H9 (cell line): ENCODE measurements at regions not wholly inside any gene's neighbourhood (a gene's known extent, or its start where the extent isn't known, plus 50 kb on each side); places are given as distances from the start of the nearest gene placed in this dataset.

ENCODE experiments used
- DNase-seq: peaks from one replicate; pipeline ENCODE4 v3.0.0-alpha.2; 2017
- H2AFZ ChIP-seq: one replicate; pipeline ENCODE4 v1.6.1; 2013; ENCODE audit warnings: mild to moderate bottlenecking, low read length, control low read depth, moderate library complexity
- H2AK5ac ChIP-seq: 2 replicates; pipeline ENCODE4 v1.6.1; 2013; ENCODE audit warnings: low read length, control low read depth, mixed read lengths; ENCODE audit not compliant: insufficient read length
- H2BK120ac ChIP-seq: one replicate; pipeline ENCODE4 v1.6.1; 2013; ENCODE audit warnings: low read depth, mild to moderate bottlenecking, low read length, control low read depth, inconsistent platforms; ENCODE audit not compliant: poor library complexity, severe bottlenecking
- H2BK12ac ChIP-seq: 2 replicates; pipeline ENCODE4 v1.6.1; 2013; ENCODE audit warnings: low read length, control low read depth, mixed read lengths, low read depth; ENCODE audit not compliant: insufficient read length
- H2BK15ac ChIP-seq: 2 replicates; pipeline ENCODE4 v1.6.1; 2013; ENCODE audit warnings: low read depth, low read length, control low read depth
- H2BK20ac ChIP-seq: one replicate; pipeline ENCODE4 v1.6.1; 2013; ENCODE audit warnings: low read depth, mild to moderate bottlenecking, low read length, control low read depth, inconsistent platforms; ENCODE audit not compliant: poor library complexity, severe bottlenecking
- H2BK5ac ChIP-seq: 2 replicates; pipeline ENCODE4 v1.6.1; 2013; ENCODE audit warnings: low read length, control low read depth, mixed read lengths; ENCODE audit not compliant: insufficient read length
- H3K14ac ChIP-seq: 2 replicates; pipeline ENCODE4 v1.6.1; 2013; ENCODE audit warnings: low read length, control low read depth; ENCODE audit not compliant: insufficient read depth
- H3K18ac ChIP-seq: 2 replicates; pipeline ENCODE4 v1.6.1; 2013; ENCODE audit warnings: low read depth, mild to moderate bottlenecking, mixed read lengths, low read length, control low read depth; ENCODE audit not compliant: insufficient read length
- H3K23ac ChIP-seq: 2 replicates; pipeline ENCODE4 v1.6.1; 2013; ENCODE audit warnings: low read length, control low read depth, mixed read lengths, low read depth; ENCODE audit not compliant: insufficient read length
- H3K23me2 ChIP-seq: 2 replicates; pipeline ENCODE4 v1.6.1; 2013; ENCODE audit warnings: low read depth, mild to moderate bottlenecking, mixed read lengths, low read length, control low read depth; ENCODE audit not compliant: insufficient read length, poor library complexity, severe bottlenecking
- H3K27ac ChIP-seq: 2 replicates; pipeline ENCODE4 v1.5.1; 2013; ENCODE audit warnings: low read length, control low read depth, mixed read lengths, low read depth; ENCODE audit not compliant: insufficient read length
- H3K27me3 ChIP-seq: 2 replicates; pipeline ENCODE4 v1.6.1; 2013; ENCODE audit warnings: low read length, control low read depth, inconsistent platforms; ENCODE audit not compliant: insufficient read depth
- H3K4ac ChIP-seq: 2 replicates; pipeline ENCODE4 v1.6.1; 2013; ENCODE audit warnings: low read depth, mild to moderate bottlenecking, control low read depth, inconsistent platforms, low read length, moderate library complexity
- H3K4me1 ChIP-seq: 2 replicates; pipeline ENCODE4 v1.6.1; 2013; ENCODE audit warnings: low read length, control low read depth, inconsistent platforms; ENCODE audit not compliant: insufficient read depth
- H3K4me2 ChIP-seq: 2 replicates; pipeline ENCODE4 v1.6.1; 2013; ENCODE audit warnings: low read length, control low read depth, mixed read lengths; ENCODE audit not compliant: insufficient read length, insufficient read depth
- H3K56ac ChIP-seq: 2 replicates; pipeline ENCODE4 v1.6.1; 2013; ENCODE audit warnings: low read depth, mild to moderate bottlenecking, mixed read lengths, low read length, control low read depth; ENCODE audit not compliant: insufficient read length
- H3K79me1 ChIP-seq: 2 replicates; pipeline ENCODE4 v1.6.1; 2013; ENCODE audit warnings: low read depth, mild to moderate bottlenecking, moderate library complexity, low read length, control low read depth, inconsistent platforms; ENCODE audit not compliant: insufficient read depth, poor library complexity, severe bottlenecking
- H3K79me2 ChIP-seq: 2 replicates; pipeline ENCODE4 v1.6.1; 2013; ENCODE audit warnings: low read length, control low read depth, inconsistent platforms; ENCODE audit not compliant: insufficient read depth
- H3K9ac ChIP-seq: 2 replicates; pipeline ENCODE4 v1.6.1; 2013; ENCODE audit warnings: low read length, control low read depth, mixed read lengths; ENCODE audit not compliant: insufficient read length; ENCODE audit errors: extremely low read depth
- H3K9me3 ChIP-seq: one replicate; pipeline ENCODE4 v1.6.1; 2013; ENCODE audit warnings: low read depth, low read length, inconsistent platforms; ENCODE audit not compliant: control insufficient read depth
- H3T11ph ChIP-seq: one replicate; pipeline ENCODE4 v1.6.1; 2013; ENCODE audit warnings: mild to moderate bottlenecking, low read length, control low read depth, inconsistent platforms
- H4K20me1 ChIP-seq: one replicate; pipeline ENCODE4 v1.6.1; 2013; ENCODE audit not compliant: control insufficient read depth, insufficient read length, insufficient read depth
- H4K5ac ChIP-seq: 2 replicates; pipeline ENCODE4 v1.6.1; 2013; ENCODE audit warnings: low read depth, mild to moderate bottlenecking, mixed read lengths, low read length, control low read depth; ENCODE audit not compliant: insufficient read length
- H4K8ac ChIP-seq: replicated peaks from 2 replicates; pipeline ENCODE4 v1.6.1; 2013; ENCODE audit warnings: low read length, control low read depth, mixed read lengths, low read depth; ENCODE audit not compliant: insufficient read length
- H4K91ac ChIP-seq: 2 replicates; pipeline ENCODE4 v1.6.1; 2013; ENCODE audit warnings: low read depth, mild to moderate bottlenecking, moderate library complexity, mixed read lengths, low read length, control low read depth; ENCODE audit not compliant: insufficient read length
- H3K27ac Mint-ChIP-seq, 3 experiments: 2 replicates in 2 of 3; 3 replicates in 1 of 3; pipeline ENCODE4 v1.8.0; 2020 to 2021; ENCODE audit warnings: mixed read lengths in 3 of 3, mild to moderate bottlenecking in 1 of 3, moderate library complexity in 1 of 3
- H3K27me3 Mint-ChIP-seq: 2 replicates; pipeline ENCODE4 v1.8.0; 2021; ENCODE audit warnings: low read depth, mild to moderate bottlenecking, moderate library complexity, mixed read lengths
- H3K36me3 Mint-ChIP-seq, 3 experiments: 2 replicates in 2 of 3; 3 replicates in 1 of 3; pipeline ENCODE4 v1.8.0; 2020 to 2021; ENCODE audit warnings: low read depth in 3 of 3, mixed read lengths in 3 of 3; ENCODE audit not compliant: insufficient read depth in 1 of 3
- H3K4me1 Mint-ChIP-seq, 2 experiments: 2 replicates each; pipeline ENCODE4 v1.8.0; 2020; ENCODE audit warnings: mixed read lengths in 2 of 2
- H3K4me3 Mint-ChIP-seq, 2 experiments: 2 replicates in 1 of 2; 3 replicates in 1 of 2; pipeline ENCODE4 v1.8.0; 2020 to 2021; ENCODE audit warnings: mild to moderate bottlenecking in 2 of 2, mixed read lengths in 2 of 2, moderate library complexity in 1 of 2
- H3K9me3 Mint-ChIP-seq, 2 experiments: 2 replicates in 1 of 2; 3 replicates in 1 of 2; pipeline ENCODE4 v1.8.0; 2020; ENCODE audit warnings: mild to moderate bottlenecking in 2 of 2, mixed read lengths in 2 of 2, moderate library complexity in 1 of 2
- WGBS: extraction: QIAGEN DNeasy Blood & Tissue Kit; methylation state at CpG from one replicate; pipeline ENCODE4 v1.1.7; 2013; ENCODE audit warnings: missing lambda C conversion rate, low lambda C conversion rate, mixed read lengths; ENCODE audit not compliant: insufficient read length; ENCODE audit errors: extremely low coverage; 5-methylcytosine and 5-hydroxymethylcytosine counted together
- TF ChIP-seq, protein P1 (sequence below): fragments of 200-600 bp; sonication (generic); conservative IDR thresholded peaks from 3 replicates; pipeline ENCODE4 v1.8.0; 2021; ENCODE audit warnings: antibody characterized with exemption, mild to moderate bottlenecking

GRCh38 chr4:104593019-104593418 lies 98.3 kb upstream of the CXXC4 start:
- H3K9ac ChIP-seq: no peak overlapping the region

More at GRCh38 chr4:104593019-104593418, 98.3 kb upstream of the CXXC4 start:
- no peaks in the 10 kb centered on the region for H3K79me1 ChIP-seq
- no peak overlapping the region for H2BK120ac ChIP-seq
- H2BK15ac ChIP-seq: no peak overlapping the region
- H3K18ac ChIP-seq: no peak overlapping the region
- no peak overlapping the region for H3K4me3 Mint-ChIP-seq
- WGBS: no CpG with 5 or more reads among the region's 7 CpGs
- H3K56ac ChIP-seq: no peak overlapping the region
- peaks cover 28% of the 10 kb centered on the region in 2 experiments for H3K4me1 Mint-ChIP-seq
- no peak overlapping the region for H2AK5ac ChIP-seq
- H3K14ac ChIP-seq: no peak overlapping the region
- H2BK20ac ChIP-seq: no peak overlapping the region
- no peak for DNase-seq
- H3K27ac Mint-ChIP-seq: peak overlapping the region; percentile 6 to 48 (median 13); a peak in 3 of 7 replicates
- no peak overlapping the region for H2AFZ ChIP-seq
- H3K36me3 Mint-ChIP-seq: no peaks in the 10 kb centered on the region
- H3T11ph ChIP-seq: no peak overlapping the region
- H3K9me3 ChIP-seq: no peaks in the 10 kb centered on the region
- no peak overlapping the region for H2BK12ac ChIP-seq
- H3K27me3 ChIP-seq: no peaks in the 10 kb centered on the region
- no peaks in the 10 kb centered on the region; the same call in 1 of the 2 replicates for H3K4me1 ChIP-seq
- H4K91ac ChIP-seq: no peak overlapping the region
- H3K23ac ChIP-seq: no peak overlapping the region
- TF ChIP-seq, protein P1, sequence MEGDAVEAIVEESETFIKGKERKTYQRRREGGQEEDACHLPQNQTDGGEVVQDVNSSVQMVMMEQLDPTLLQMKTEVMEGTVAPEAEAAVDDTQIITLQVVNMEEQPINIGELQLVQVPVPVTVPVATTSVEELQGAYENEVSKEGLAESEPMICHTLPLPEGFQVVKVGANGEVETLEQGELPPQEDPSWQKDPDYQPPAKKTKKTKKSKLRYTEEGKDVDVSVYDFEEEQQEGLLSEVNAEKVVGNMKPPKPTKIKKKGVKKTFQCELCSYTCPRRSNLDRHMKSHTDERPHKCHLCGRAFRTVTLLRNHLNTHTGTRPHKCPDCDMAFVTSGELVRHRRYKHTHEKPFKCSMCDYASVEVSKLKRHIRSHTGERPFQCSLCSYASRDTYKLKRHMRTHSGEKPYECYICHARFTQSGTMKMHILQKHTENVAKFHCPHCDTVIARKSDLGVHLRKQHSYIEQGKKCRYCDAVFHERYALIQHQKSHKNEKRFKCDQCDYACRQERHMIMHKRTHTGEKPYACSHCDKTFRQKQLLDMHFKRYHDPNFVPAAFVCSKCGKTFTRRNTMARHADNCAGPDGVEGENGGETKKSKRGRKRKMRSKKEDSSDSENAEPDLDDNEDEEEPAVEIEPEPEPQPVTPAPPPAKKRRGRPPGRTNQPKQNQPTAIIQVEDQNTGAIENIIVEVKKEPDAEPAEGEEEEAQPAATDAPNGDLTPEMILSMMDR: no peak
- H4K5ac ChIP-seq: no peak overlapping the region
- H4K20me1 ChIP-seq: no peaks in the 10 kb centered on the region
- no peak overlapping the region for H3K4ac ChIP-seq
- H3K27me3 Mint-ChIP-seq: no peaks in the 10 kb centered on the region
- H2BK5ac ChIP-seq: no peak overlapping the region
- H3K23me2 ChIP-seq: no peaks in the 10 kb centered on the region
- no peak overlapping the region for H3K4me2 ChIP-seq
- H3K79me2 ChIP-seq: no peaks in the 10 kb centered on the region
- no peak overlapping the region for H3K27ac ChIP-seq
- no peak overlapping the region for H4K8ac ChIP-seq
- no peaks in the 10 kb centered on the region for H3K9me3 Mint-ChIP-seq
